ENCODE measurements at regions not wholly inside any gene's neighbourhood (a gene's known extent, or its start where the extent isn't known, plus 50 kb on each side); places are given as distances from the start of the nearest gene placed in this dataset.

DNA sequence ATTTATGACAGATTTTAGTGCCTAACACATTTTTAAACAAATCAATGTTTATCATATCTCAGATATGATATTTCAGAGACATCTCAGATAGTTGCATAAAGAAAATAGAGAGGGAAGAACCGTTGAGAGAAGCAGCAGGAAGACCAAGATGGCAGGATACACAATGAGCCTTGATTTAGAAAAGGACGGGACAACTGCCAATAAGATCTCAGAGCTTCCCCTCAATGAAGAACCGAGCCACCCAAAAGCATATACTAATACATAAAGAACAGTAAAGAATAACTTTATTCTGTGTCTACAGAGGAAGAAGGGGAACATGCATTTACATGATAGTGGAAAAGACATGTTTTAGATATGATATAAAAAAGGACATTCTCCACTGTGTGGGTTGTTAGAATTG lies 375.9 kb upstream of the SOX5 start:
- Histone ChIP-seq H3K9me3 (ENCODE audit: control insufficient read depth, low read depth, low read length) (no peaks in the 10 kb centered on the region), H3K4me2 (ENCODE audit: control insufficient read depth, extremely low read depth, insufficient read depth, low read depth, low read length) (no peak overlapping the region), H3K36me3 (ENCODE audit: control insufficient read depth in 2 of 2, extremely low read depth in 1 of 2, insufficient read depth in 2 of 2, low read length in 2 of 2) (no peaks in the 10 kb centered on the region), H4K20me1 (ENCODE audit: control insufficient read depth, extremely low read depth, insufficient read depth, low read length) (no peaks in the 10 kb centered on the region), H3K9ac (ENCODE audit: control insufficient read depth, extremely low read depth, insufficient read depth, low read length) (no peak overlapping the region), H3K79me2 (ENCODE audit: control insufficient read depth, insufficient read depth, low read length) (no peaks in the 10 kb centered on the region), H2AFZ (ENCODE audit: control insufficient read depth, low read length) (no peak overlapping the region), H3K9me1 (ENCODE audit: control insufficient read depth, extremely low read depth, insufficient read depth, low read length) (no peaks in the 10 kb centered on the region), H3K4me1 (ENCODE audit: control insufficient read depth, extremely low read depth, insufficient read depth, low read length) (no peaks in the 10 kb centered on the region), H3K27ac (ENCODE audit: control insufficient read depth, insufficient read depth, low read length) (no peak overlapping the region), H3K27me3 (ENCODE audit: control insufficient read depth, extremely low read depth, insufficient read depth, low read length) (no peaks in the 10 kb centered on the region), H3K4me3 (ENCODE audit: control insufficient read depth in 2 of 3, extremely low read depth in 1 of 3, insufficient read depth in 2 of 3, low read depth in 1 of 3, low read length in 3 of 3) (no peak overlapping the region)
- FAIRE-seq (no peak), DNase-seq (ENCODE audit: low read depth, low spot score) (no peak)
- no peak for TF ChIP-seq EZH2 (IDR thresholded peaks at IDR 0.05; ENCODE audit: low read length)
- TF ChIP-seq, protein P1, sequence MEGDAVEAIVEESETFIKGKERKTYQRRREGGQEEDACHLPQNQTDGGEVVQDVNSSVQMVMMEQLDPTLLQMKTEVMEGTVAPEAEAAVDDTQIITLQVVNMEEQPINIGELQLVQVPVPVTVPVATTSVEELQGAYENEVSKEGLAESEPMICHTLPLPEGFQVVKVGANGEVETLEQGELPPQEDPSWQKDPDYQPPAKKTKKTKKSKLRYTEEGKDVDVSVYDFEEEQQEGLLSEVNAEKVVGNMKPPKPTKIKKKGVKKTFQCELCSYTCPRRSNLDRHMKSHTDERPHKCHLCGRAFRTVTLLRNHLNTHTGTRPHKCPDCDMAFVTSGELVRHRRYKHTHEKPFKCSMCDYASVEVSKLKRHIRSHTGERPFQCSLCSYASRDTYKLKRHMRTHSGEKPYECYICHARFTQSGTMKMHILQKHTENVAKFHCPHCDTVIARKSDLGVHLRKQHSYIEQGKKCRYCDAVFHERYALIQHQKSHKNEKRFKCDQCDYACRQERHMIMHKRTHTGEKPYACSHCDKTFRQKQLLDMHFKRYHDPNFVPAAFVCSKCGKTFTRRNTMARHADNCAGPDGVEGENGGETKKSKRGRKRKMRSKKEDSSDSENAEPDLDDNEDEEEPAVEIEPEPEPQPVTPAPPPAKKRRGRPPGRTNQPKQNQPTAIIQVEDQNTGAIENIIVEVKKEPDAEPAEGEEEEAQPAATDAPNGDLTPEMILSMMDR (optimal IDR thresholded peaks at IDR 0.05 in 1 of 3, IDR thresholded peaks at IDR 0.05 in 1 of 3, conservative IDR thresholded peaks at IDR 0.05 in 1 of 3; ENCODE audit: extremely low read depth in 1 of 3, insufficient read depth in 2 of 3, low read length in 3 of 3) = no peak
- dilution Hi-C loops (cut with MboI; ENCODE audit: extremely low pct_ligation_motif_present, low sequenced_read_pairs) = no loop called here

DNA sequence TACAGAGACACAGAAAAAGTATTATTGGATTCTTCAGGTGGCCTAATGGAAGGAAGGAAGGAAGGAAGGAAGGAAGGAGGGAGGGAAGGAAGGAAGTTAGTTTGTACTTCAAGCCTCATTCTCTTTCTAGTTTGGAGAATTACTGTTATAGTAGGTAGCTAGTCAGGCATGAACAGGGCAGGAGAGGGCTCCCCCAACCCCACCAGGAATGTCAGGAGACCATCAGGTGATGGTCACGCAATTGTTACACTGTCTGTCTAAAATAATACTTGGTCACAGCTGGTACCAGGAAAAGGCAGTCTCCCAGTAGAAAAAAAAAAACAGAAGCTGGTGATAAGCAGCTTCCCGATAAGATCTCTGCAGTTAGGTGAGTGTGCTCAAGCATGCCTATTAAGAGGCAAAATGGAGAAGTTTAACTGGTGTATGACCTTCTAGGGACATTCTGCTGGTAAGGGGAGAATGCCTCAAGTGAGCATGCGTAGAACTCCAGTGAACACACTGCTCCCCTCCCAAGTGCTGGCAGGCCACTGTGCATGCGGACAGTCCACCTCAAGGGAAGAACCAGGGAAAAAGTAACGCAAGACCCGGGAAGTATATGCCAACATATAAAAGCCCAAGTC lies 358.4 kb upstream of the SOX5 start:
- TF ChIP-seq EZH2 (IDR thresholded peaks at IDR 0.05; ENCODE audit: low read length) = no peak
- TF ChIP-seq, protein P1 (optimal IDR thresholded peaks at IDR 0.05 in 1 of 3, IDR thresholded peaks at IDR 0.05 in 1 of 3, conservative IDR thresholded peaks at IDR 0.05 in 1 of 3; ENCODE audit: extremely low read depth in 1 of 3, insufficient read depth in 2 of 3, low read length in 3 of 3) = no peak
- no peak overlapping the region for H3K9ac ChIP-seq (ENCODE audit: control insufficient read depth, extremely low read depth, insufficient read depth, low read length)
- dilution Hi-C loops (cut with MboI; ENCODE audit: extremely low pct_ligation_motif_present, low sequenced_read_pairs) = no loop called here
- FAIRE-seq (no peak), DNase-seq (ENCODE audit: low read depth, low spot score) (no peak)
- no peaks in the 10 kb centered on the region for H4K20me1 ChIP-seq (ENCODE audit: control insufficient read depth, extremely low read depth, insufficient read depth, low read length)
- H3K79me2 ChIP-seq (ENCODE audit: control insufficient read depth, insufficient read depth, low read length) = no peaks in the 10 kb centered on the region
- no peaks in the 10 kb centered on the region for H3K9me1 ChIP-seq (ENCODE audit: control insufficient read depth, extremely low read depth, insufficient read depth, low read length)
- H2AFZ ChIP-seq (ENCODE audit: control insufficient read depth, low read length) = peak overlapping the region; percentile 19
- peaks cover 19% of the 10 kb centered on the region for H3K4me1 ChIP-seq (ENCODE audit: control insufficient read depth, extremely low read depth, insufficient read depth, low read length)
- H3K4me3 ChIP-seq (ENCODE audit: control insufficient read depth in 2 of 3, extremely low read depth in 1 of 3, insufficient read depth in 2 of 3, low read depth in 1 of 3, low read length in 3 of 3) = no peak overlapping the region
- peak overlapping the region; percentile 10 for H3K4me2 ChIP-seq (ENCODE audit: control insufficient read depth, extremely low read depth, insufficient read depth, low read depth, low read length)
- H3K36me3 ChIP-seq (ENCODE audit: control insufficient read depth in 2 of 2, extremely low read depth in 1 of 2, insufficient read depth in 2 of 2, low read length in 2 of 2) = no peaks in the 10 kb centered on the region
- H3K9me3 ChIP-seq (ENCODE audit: control insufficient read depth, low read depth, low read length) = no peaks in the 10 kb centered on the region
- H3K27me3 ChIP-seq (ENCODE audit: control insufficient read depth, extremely low read depth, insufficient read depth, low read length) = no peaks in the 10 kb centered on the region
- H3K27ac ChIP-seq (ENCODE audit: control insufficient read depth, insufficient read depth, low read length) = no peak overlapping the region

All from keratinocyte (primary cell).